ENCODE measurements at regions not wholly inside any gene's neighbourhood (a gene's known extent, or its start where the extent isn't known, plus 50 kb on each side); places are given as distances from the start of the nearest gene placed in this dataset.
"Not testable (repeated sequence)": the region's sequence is repeated elsewhere in the genome, so short reads cannot be mapped to it uniquely, and the experiment has no call there.

GRCh38 chr6:122246906-122247658 is 152.4 kb upstream of the HSF2 start:
- H3K27ac ChIP-seq (ENCODE audit: low read depth in 2 of 2, low read length in 1 of 2) = no peak overlapping the region
- 71 to 74% methylated on average over 5 of the region's 5 CpGs for WGBS, 2 donors
- no peaks in the 10 kb centered on the region for H3K27me3 ChIP-seq (ENCODE audit: control insufficient read depth in 1 of 2, insufficient read depth in 2 of 2, low read length in 2 of 2)
- peaks cover 0 to 8% of the 10 kb centered on the region in 2 donors for H3K9me3 ChIP-seq (ENCODE audit: control insufficient read depth in 2 of 2, insufficient read depth in 1 of 2, low read depth in 1 of 2, low read length in 1 of 2)
- H3K4me3 ChIP-seq (ENCODE audit: low read depth in 1 of 2, low read length in 2 of 2) = no peak overlapping the region
- H3K36me3 ChIP-seq (ENCODE audit: control insufficient read depth in 2 of 2, insufficient read depth in 2 of 2, low read length in 1 of 2) = no peaks in the 10 kb centered on the region
- H3K4me1 ChIP-seq (ENCODE audit: control insufficient read depth in 2 of 2, insufficient read depth in 2 of 2, low read length in 1 of 2) = no peaks in the 10 kb centered on the region

GRCh38 chr6:122248001-122248669 is 151.3 kb upstream of the HSF2 start:
- WGBS, 2 donors = 77 to 86% methylated on average over 7 of the region's 7 CpGs
- H3K27me3 ChIP-seq (ENCODE audit: control insufficient read depth in 1 of 2, insufficient read depth in 2 of 2, low read length in 2 of 2) = no peaks in the 10 kb centered on the region
- H3K9me3 ChIP-seq (ENCODE audit: control insufficient read depth in 2 of 2, insufficient read depth in 1 of 2, low read depth in 1 of 2, low read length in 1 of 2) = peaks cover 0 to 8% of the 10 kb centered on the region in 2 donors
- H3K36me3 ChIP-seq (ENCODE audit: control insufficient read depth in 2 of 2, insufficient read depth in 2 of 2, low read length in 1 of 2) = no peaks in the 10 kb centered on the region
- H3K4me1 ChIP-seq (ENCODE audit: control insufficient read depth in 2 of 2, insufficient read depth in 2 of 2, low read length in 1 of 2) = no peaks in the 10 kb centered on the region
- no peak overlapping the region for H3K4me3 ChIP-seq (ENCODE audit: low read depth in 1 of 2, low read length in 2 of 2)
- H3K27ac ChIP-seq (ENCODE audit: low read depth in 2 of 2, low read length in 1 of 2) = no peak overlapping the region

- H3K9me3 ChIP-seq (ENCODE audit: control insufficient read depth in 2 of 2, insufficient read depth in 1 of 2, low read depth in 1 of 2, low read length in 1 of 2) = peaks cover 0 to 8% of the 10 kb centered on the region in 2 donors
- no peak overlapping the region for H3K27ac ChIP-seq (ENCODE audit: low read depth in 2 of 2, low read length in 1 of 2)
- H3K36me3 ChIP-seq (ENCODE audit: control insufficient read depth in 2 of 2, insufficient read depth in 2 of 2, low read length in 1 of 2) = no peaks in the 10 kb centered on the region
- no peaks in the 10 kb centered on the region for H3K27me3 ChIP-seq (ENCODE audit: control insufficient read depth in 1 of 2, insufficient read depth in 2 of 2, low read length in 2 of 2)
- 35 to 46% methylated on average over 1 of the region's 1 CpG for WGBS, 2 donors
- H3K4me1 ChIP-seq (ENCODE audit: control insufficient read depth in 2 of 2, insufficient read depth in 2 of 2, low read length in 1 of 2) = no peaks in the 10 kb centered on the region
- no peak overlapping the region for H3K4me3 ChIP-seq (ENCODE audit: low read depth in 1 of 2, low read length in 2 of 2)
Measured at GRCh38 chr6:122248844-122249243, 150.6 kb upstream of the HSF2 start.

- Histone ChIP-seq H3K27me3 (ENCODE audit: control insufficient read depth in 1 of 2, insufficient read depth in 2 of 2, low read length in 2 of 2) (no peaks in the 10 kb centered on the region), H3K27ac (ENCODE audit: low read depth in 2 of 2, low read length in 1 of 2) (no peak overlapping the region), H3K4me1 (ENCODE audit: control insufficient read depth in 2 of 2, insufficient read depth in 2 of 2, low read length in 1 of 2) (no peaks in the 10 kb centered on the region), H3K36me3 (ENCODE audit: control insufficient read depth in 2 of 2, insufficient read depth in 2 of 2, low read length in 1 of 2) (no peaks in the 10 kb centered on the region), H3K9me3 (ENCODE audit: control insufficient read depth in 2 of 2, insufficient read depth in 1 of 2, low read depth in 1 of 2, low read length in 1 of 2) (no peaks in the 10 kb centered on the region), H3K4me3 (ENCODE audit: low read depth in 1 of 2, low read length in 2 of 2) (no peak overlapping the region)
- WGBS, 2 donors = 75 to 85% methylated on average over 3 of the region's 3 CpGs
Measured at GRCh38 chr6:122258839-122259238, 140.6 kb upstream of the HSF2 start.

GRCh38 chr6:122264557-122264956 is 134.9 kb upstream of the HSF2 start:
- 47 to 70% methylated on average over 2 of the region's 2 CpGs for WGBS, 2 donors
- Histone ChIP-seq H3K4me3 (ENCODE audit: low read depth in 1 of 2, low read length in 2 of 2) (no peak overlapping the region), H3K27ac (ENCODE audit: low read depth in 2 of 2, low read length in 1 of 2) (no peak overlapping the region), H3K9me3 (ENCODE audit: control insufficient read depth in 2 of 2, insufficient read depth in 1 of 2, low read depth in 1 of 2, low read length in 1 of 2) (no peaks in the 10 kb centered on the region), H3K36me3 (ENCODE audit: control insufficient read depth in 2 of 2, insufficient read depth in 2 of 2, low read length in 1 of 2) (no peaks in the 10 kb centered on the region), H3K27me3 (ENCODE audit: control insufficient read depth in 1 of 2, insufficient read depth in 2 of 2, low read length in 2 of 2) (no peaks in the 10 kb centered on the region), H3K4me1 (ENCODE audit: control insufficient read depth in 2 of 2, insufficient read depth in 2 of 2, low read length in 1 of 2) (no peaks in the 10 kb centered on the region)

- no peaks in the 10 kb centered on the region for H3K9me3 ChIP-seq (ENCODE audit: control insufficient read depth in 2 of 2, insufficient read depth in 1 of 2, low read depth in 1 of 2, low read length in 1 of 2)
- 67 to 77% methylated on average over 1 of the region's 1 CpG for WGBS, 2 donors
- no peaks in the 10 kb centered on the region for H3K27me3 ChIP-seq (ENCODE audit: control insufficient read depth in 1 of 2, insufficient read depth in 2 of 2, low read length in 2 of 2)
- H3K27ac ChIP-seq (ENCODE audit: low read depth in 2 of 2, low read length in 1 of 2) = no peak overlapping the region
- H3K4me3 ChIP-seq (ENCODE audit: low read depth in 1 of 2, low read length in 2 of 2) = no peak overlapping the region
- H3K36me3 ChIP-seq (ENCODE audit: control insufficient read depth in 2 of 2, insufficient read depth in 2 of 2, low read length in 1 of 2) = no peaks in the 10 kb centered on the region
- no peaks in the 10 kb centered on the region for H3K4me1 ChIP-seq (ENCODE audit: control insufficient read depth in 2 of 2, insufficient read depth in 2 of 2, low read length in 1 of 2)
Measured at GRCh38 chr6:122265755-122266154, 133.7 kb upstream of the HSF2 start.

GRCh38 chr6:122268394-122268793 is 131.1 kb upstream of the HSF2 start:
- no peaks in the 10 kb centered on the region for H3K36me3 ChIP-seq (ENCODE audit: control insufficient read depth in 2 of 2, insufficient read depth in 2 of 2, low read length in 1 of 2)
- H3K4me3 ChIP-seq (ENCODE audit: low read depth in 1 of 2, low read length in 2 of 2) = no peak overlapping the region
- H3K27ac ChIP-seq (ENCODE audit: low read depth in 2 of 2, low read length in 1 of 2) = no peak overlapping the region
- H3K9me3 ChIP-seq (ENCODE audit: control insufficient read depth in 2 of 2, insufficient read depth in 1 of 2, low read depth in 1 of 2, low read length in 1 of 2) = no peaks in the 10 kb centered on the region
- WGBS, 2 donors = 91 to 92% methylated on average over 2 of the region's 2 CpGs
- H3K4me1 ChIP-seq (ENCODE audit: control insufficient read depth in 2 of 2, insufficient read depth in 2 of 2, low read length in 1 of 2) = no peaks in the 10 kb centered on the region
- H3K27me3 ChIP-seq (ENCODE audit: control insufficient read depth in 1 of 2, insufficient read depth in 2 of 2, low read length in 2 of 2) = no peaks in the 10 kb centered on the region

- Histone ChIP-seq H3K27me3 (ENCODE audit: control insufficient read depth in 1 of 2, insufficient read depth in 2 of 2, low read length in 2 of 2) (no peaks in the 10 kb centered on the region), H3K4me1 (ENCODE audit: control insufficient read depth in 2 of 2, insufficient read depth in 2 of 2, low read length in 1 of 2) (no peaks in the 10 kb centered on the region), H3K9me3 (ENCODE audit: control insufficient read depth in 2 of 2, insufficient read depth in 1 of 2, low read depth in 1 of 2, low read length in 1 of 2) (no peaks in the 10 kb centered on the region), H3K36me3 (ENCODE audit: control insufficient read depth in 2 of 2, insufficient read depth in 2 of 2, low read length in 1 of 2) (no peaks in the 10 kb centered on the region), H3K27ac (ENCODE audit: low read depth in 2 of 2, low read length in 1 of 2) (no peak overlapping the region), H3K4me3 (ENCODE audit: low read depth in 1 of 2, low read length in 2 of 2) (no peak overlapping the region)
- 39 to 42% methylated on average over 1 of the region's 1 CpG for WGBS, 2 donors
Measured at GRCh38 chr6:122276637-122277036, 122.8 kb upstream of the HSF2 start.

GRCh38 chr6:122280105-122281021 is 119.1 kb upstream of the HSF2 start:
- H3K4me1 ChIP-seq (ENCODE audit: control insufficient read depth in 2 of 2, insufficient read depth in 2 of 2, low read length in 1 of 2); H3K9me3 ChIP-seq (ENCODE audit: control insufficient read depth in 2 of 2, insufficient read depth in 1 of 2, low read depth in 1 of 2, low read length in 1 of 2); H3K4me3 ChIP-seq (ENCODE audit: low read depth in 1 of 2, low read length in 2 of 2); H3K36me3 ChIP-seq (ENCODE audit: control insufficient read depth in 2 of 2, insufficient read depth in 2 of 2, low read length in 1 of 2); H3K27ac ChIP-seq (ENCODE audit: low read depth in 2 of 2, low read length in 1 of 2); H3K27me3 ChIP-seq (ENCODE audit: control insufficient read depth in 1 of 2, insufficient read depth in 2 of 2, low read length in 2 of 2): not testable (repeated sequence)
- 92 to 95% methylated on average over 34 to 52 of the region's 52 CpGs for WGBS, 2 donors

Data from esophagus (tissue), 2 donors.